NCI-H345 treated with DMSO at 0.1 percent for 48 hours (cell line): ENCODE measurements at regions not wholly inside any gene's neighbourhood (a gene's known extent, or its start where the extent isn't known, plus 50 kb on each side); places are given as distances from the start of the nearest gene placed in this dataset.

Source experiments
- DNase-seq: peaks from one replicate; lab custom pipeline; 2025; ENCODE audit not compliant: unreplicated experiment; lab: John Stamatoyannopoulos, UW

- DNase-seq, result no peak
Measured at GRCh38 chr9:107919263-107919662, 429.7 kb upstream of the KLF4 start.

- no peak for DNase-seq
Measured at GRCh38 chr9:107918749-107919148, 429.2 kb upstream of the KLF4 start.

- DNase-seq, result no peak
Measured at GRCh38 chr9:107914151-107914550, 424.6 kb upstream of the KLF4 start.

GRCh38 chr9:107907715-107908114 lies 418.1 kb upstream of the KLF4 start:
- DNase-seq, result no peak

GRCh38 chr9:107907255-107907654 lies 417.7 kb upstream of the KLF4 start:
- no peak for DNase-seq

GRCh38 chr9:107906074-107906473 lies 416.5 kb upstream of the KLF4 start:
- peak; percentile 43 for DNase-seq

GRCh38 chr9:107905308-107906020 lies 415.9 kb upstream of the KLF4 start:
- DNase-seq, result peak; percentile 70

GRCh38 chr9:107899961-107900330 lies 410.4 kb upstream of the KLF4 start:
- no peak for DNase-seq

- no peak for DNase-seq
Measured at GRCh38 chr9:107898761-107899160, 409.2 kb upstream of the KLF4 start.

- DNase-seq, result no peak
Measured at GRCh38 chr9:107896544-107896943, 407.0 kb upstream of the KLF4 start.

- no peak for DNase-seq
Measured at GRCh38 chr9:107895501-107896001, 406.0 kb upstream of the KLF4 start.

- no peak for DNase-seq
Measured at GRCh38 chr9:107894572-107895261, 405.1 kb upstream of the KLF4 start.

GRCh38 chr9:107890921-107891465 lies 401.4 kb upstream of the KLF4 start:
- no peak for DNase-seq

GRCh38 chr9:107888773-107889227 lies 399.2 kb upstream of the KLF4 start:
- no peak for DNase-seq

GRCh38 chr9:107886826-107887225 lies 397.3 kb upstream of the KLF4 start:
- DNase-seq, result no peak

GRCh38 chr9:107883496-107884124 lies 394.0 kb upstream of the KLF4 start:
- no peak for DNase-seq

- DNase-seq, result no peak
Measured at GRCh38 chr9:107881626-107882300, 392.2 kb upstream of the KLF4 start.

GRCh38 chr9:107878462-107878861 lies 388.9 kb upstream of the KLF4 start:
- DNase-seq, result no peak

- DNase-seq, result no peak
Measured at GRCh38 chr9:107875571-107875980, 386.0 kb upstream of the KLF4 start.

GRCh38 chr9:107874591-107875369 lies 385.2 kb upstream of the KLF4 start:
- no peak for DNase-seq
